Naive thymus-derived CD4-positive, alpha-beta T cell (primary cell): ENCODE measurements at regions not wholly inside any gene's neighbourhood (a gene's known extent, or its start where the extent isn't known, plus 50 kb on each side); places are given as distances from the start of the nearest gene placed in this dataset.

Source experiments
- ATAC-seq: fragments of 150-1000 bp; cut with Tn5 transposase; 2 replicates; pipeline ENCODE4 v1.10.0; 2021; ENCODE audit warnings: mild to moderate bottlenecking, moderate library complexity
- CTCF ChIA-PET: fragments of 350-600 bp; sonication (Branson Sonifier 250); formaldehyde crosslinking; loops from one replicate; lab custom pipeline; 2021; ENCODE audit warnings: antibody characterized with exemption; lab: Charles Lee
- POLR2A ChIA-PET: fragments of 350-600 bp; sonication (Branson Sonifier 250); formaldehyde crosslinking; loops from one replicate; lab custom pipeline; 2021; ENCODE audit warnings: antibody characterized with exemption, inconsistent platforms; lab: Charles Lee
- DNase-seq, 9 donors: peaks; one replicate each; pipeline versions ENCODE4 v3.0.0 to v3.0.0-alpha.2; 2020 to 2022; ENCODE audit warnings: mixed read lengths in 1 of 9
- H3K27ac ChIP-seq: one replicate; pipeline ENCODE4 v1.7.0; 2013; ENCODE audit warnings: mild to moderate bottlenecking, low read depth, low read length, moderate library complexity
- H3K27me3 ChIP-seq, 2 donors: one replicate each; pipeline ENCODE4 v1.7.0; 2013; ENCODE audit warnings: low read length in 2 of 2, mild to moderate bottlenecking in 2 of 2, moderate library complexity in 2 of 2; ENCODE audit not compliant: control insufficient read depth in 2 of 2, insufficient read depth in 2 of 2
- H3K36me3 ChIP-seq, 3 experiments: 1 replicate in 2 of 3; 2 replicates in 1 of 3; pipeline ENCODE4 v1.7.0; 2013; ENCODE audit warnings: low read length in 3 of 3, mild to moderate bottlenecking in 3 of 3, moderate library complexity in 1 of 3; ENCODE audit not compliant: insufficient read depth in 3 of 3, control insufficient read depth in 2 of 3
- H3K4me1 ChIP-seq, 2 donors: one replicate each; pipeline ENCODE4 v1.7.0; 2013; ENCODE audit warnings: low read length in 2 of 2, mild to moderate bottlenecking in 2 of 2, moderate library complexity in 1 of 2; ENCODE audit not compliant: control insufficient read depth in 2 of 2, insufficient read depth in 2 of 2
- H3K4me3 ChIP-seq: 2 replicates; pipeline ENCODE4 v1.7.0; 2013; ENCODE audit warnings: mild to moderate bottlenecking, low read length
- H3K9me3 ChIP-seq, 3 experiments: 1 replicate in 2 of 3; 2 replicates in 1 of 3; pipeline ENCODE4 v1.7.0; 2013; ENCODE audit warnings: low read length in 3 of 3; ENCODE audit not compliant: control insufficient read depth in 2 of 3
- H3K27ac Mint-ChIP-seq, 9 donors: one replicate each; pipeline ENCODE4 v1.8.0; 2020 to 2022; ENCODE audit warnings: mixed read lengths in 9 of 9, mild to moderate bottlenecking in 8 of 9, moderate library complexity in 5 of 9, inconsistent platforms in 2 of 9
- H3K27me3 Mint-ChIP-seq, 5 donors: one replicate each; pipeline ENCODE4 v1.8.0; 2021 to 2022; ENCODE audit warnings: mixed read lengths in 5 of 5, mild to moderate bottlenecking in 1 of 5
- H3K36me3 Mint-ChIP-seq, 5 donors: one replicate each; pipeline ENCODE4 v1.8.0; 2020 to 2022; ENCODE audit warnings: mixed read lengths in 5 of 5, mild to moderate bottlenecking in 3 of 5, inconsistent platforms in 1 of 5
- H3K4me1 Mint-ChIP-seq, 7 donors: one replicate each; pipeline ENCODE4 v1.8.0; 2020 to 2022; ENCODE audit warnings: mixed read lengths in 7 of 7, mild to moderate bottlenecking in 3 of 7, inconsistent platforms in 1 of 7
- H3K4me3 Mint-ChIP-seq, 10 donors: one replicate each; pipeline ENCODE4 v1.8.0; 2020 to 2022; ENCODE audit warnings: mild to moderate bottlenecking in 10 of 10, mixed read lengths in 10 of 10, moderate library complexity in 6 of 10, inconsistent platforms in 2 of 10
- H3K9me3 Mint-ChIP-seq, 11 donors: one replicate each; pipeline ENCODE4 v1.8.0; 2020 to 2022; ENCODE audit warnings: mixed read lengths in 11 of 11, mild to moderate bottlenecking in 4 of 11, inconsistent platforms in 1 of 11, moderate library complexity in 1 of 11
- intact Hi-C, 2 donors: fragments of 100-400 bp; cut with micrococcal nuclease; formaldehyde crosslinking; loops; one replicate each; pipeline ENCODE4 v1.15.1; 2023

GRCh38 chr4:53706422-53707032 lies 115.2 kb upstream of the LNX1 start:
- ATAC-seq (no peak), DNase-seq (peak in 1 of 9 donors; percentile 1)
- peaks cover 0 to 4% of the 10 kb centered on the region in 2 donors for H3K27me3 ChIP-seq
- Mint-ChIP-seq H3K36me3 (no peaks in the 10 kb centered on the region), H3K4me3 (no peak overlapping the region), H3K27me3 (peaks cover 2 to 34% (median 16%) of the 10 kb centered on the region in 5 donors), H3K4me1 (peaks cover 6 to 16% (median 10%) of the 10 kb centered on the region in 7 donors), H3K9me3 (peaks cover 0 to 2% (median 0%) of the 10 kb centered on the region in 11 donors), H3K27ac (no peak overlapping the region)
- no peak overlapping the region for H3K4me3 ChIP-seq
- H3K36me3 ChIP-seq = no peaks in the 10 kb centered on the region
- H3K9me3 ChIP-seq = no peaks in the 10 kb centered on the region
- H3K27ac ChIP-seq = no peak overlapping the region
- ChIA-PET POLR2A (no interaction called here), CTCF (interaction anchor here (1.4 kb wide), 1 partner anchor 527 kb away, joined by 4 read pairs; no protein-coding TSS in a partner anchor)
- intact Hi-C loops = loop anchor here (2.0 to 10.0 kb wide), 2 partner anchors 528 kb away; no protein-coding TSS in a partner anchor
- no peaks in the 10 kb centered on the region for H3K4me1 ChIP-seq

GRCh38 chr4:53705972-53706371 lies 114.7 kb upstream of the LNX1 start:
- ATAC-seq = no peak
- H3K4me1 Mint-ChIP-seq = peaks cover 6 to 16% (median 11%) of the 10 kb centered on the region in 7 donors
- Histone ChIP-seq H3K9me3 (no peaks in the 10 kb centered on the region), H3K27ac (no peak overlapping the region), H3K4me1 (no peaks in the 10 kb centered on the region), H3K27me3 (peaks cover 0 to 4% of the 10 kb centered on the region in 2 donors), H3K36me3 (no peaks in the 10 kb centered on the region), H3K4me3 (no peak overlapping the region)
- H3K27me3 Mint-ChIP-seq = peaks cover 2 to 38% (median 19%) of the 10 kb centered on the region in 5 donors
- no peak for DNase-seq
- peaks cover 0 to 3% (median 0%) of the 10 kb centered on the region in 11 donors for H3K9me3 Mint-ChIP-seq
- H3K27ac Mint-ChIP-seq = no peak overlapping the region
- no peaks in the 10 kb centered on the region for H3K36me3 Mint-ChIP-seq
- no peak overlapping the region for H3K4me3 Mint-ChIP-seq
- intact Hi-C loops = loop anchor here (2.0 to 10.0 kb wide), 2 partner anchors 529 kb away; no protein-coding TSS in a partner anchor
- POLR2A ChIA-PET = no interaction called here
- CTCF ChIA-PET = interaction anchor here (1.4 kb wide), 1 partner anchor 528 kb away, joined by 4 read pairs; no protein-coding TSS in a partner anchor

DNA sequence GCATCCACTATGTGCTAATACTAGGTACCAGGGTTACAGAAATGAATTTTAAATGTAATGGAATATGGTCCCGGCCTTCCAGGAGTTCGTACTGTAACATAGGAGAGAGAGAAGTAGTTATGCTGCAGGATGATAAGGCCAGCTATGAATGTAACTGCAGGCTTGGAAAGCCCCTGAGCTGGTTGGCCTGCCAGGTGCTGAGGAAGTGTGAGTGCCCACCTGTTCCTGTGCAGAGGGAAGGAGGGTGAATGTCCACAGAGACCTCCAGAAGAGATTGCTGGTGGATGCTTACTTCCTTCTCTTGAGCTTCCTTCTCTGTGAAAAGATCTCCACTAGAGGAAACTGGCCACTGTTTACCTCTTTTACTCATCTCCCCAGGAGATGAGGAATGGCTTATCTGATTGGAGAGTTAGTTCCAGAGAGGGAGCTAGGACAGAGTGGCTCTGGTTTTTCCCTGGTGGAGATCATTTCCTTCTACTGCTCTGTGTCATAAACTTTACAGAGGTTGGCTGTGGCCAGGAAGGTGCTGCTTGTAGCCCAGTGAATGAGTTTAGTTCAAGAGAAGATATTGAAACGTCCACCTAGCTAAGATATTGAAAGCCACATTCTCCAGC lies 114.0 kb upstream of the LNX1 start:
- Mint-ChIP-seq H3K4me1 (peaks cover 6 to 16% (median 11%) of the 10 kb centered on the region in 7 donors), H3K9me3 (peaks cover 0 to 4% (median 0%) of the 10 kb centered on the region in 11 donors), H3K27me3 (peaks cover 2 to 42% (median 23%) of the 10 kb centered on the region in 5 donors), H3K27ac (no peak overlapping the region), H3K4me3 (no peak overlapping the region), H3K36me3 (no peaks in the 10 kb centered on the region)
- Histone ChIP-seq H3K4me1 (no peaks in the 10 kb centered on the region), H3K27ac (no peak overlapping the region), H3K4me3 (no peak overlapping the region), H3K27me3 (peaks cover 0 to 4% of the 10 kb centered on the region in 2 donors), H3K9me3 (no peaks in the 10 kb centered on the region), H3K36me3 (no peaks in the 10 kb centered on the region)
- CTCF ChIA-PET = no interaction called here
- ATAC-seq (no peak), DNase-seq (no peak)
- POLR2A ChIA-PET = no interaction called here
- intact Hi-C loops = loop anchor here in 1 of 2 donors (10.0 kb wide), 1 partner anchor 530 kb away; no protein-coding TSS in a partner anchor

- ChIA-PET CTCF (no interaction called here), POLR2A (no interaction called here)
- DNase-seq = no peak
- Histone ChIP-seq H3K27ac (no peak overlapping the region), H3K27me3 (peaks cover 0 to 4% of the 10 kb centered on the region in 2 donors), H3K36me3 (no peaks in the 10 kb centered on the region), H3K4me3 (no peak overlapping the region), H3K9me3 (no peaks in the 10 kb centered on the region), H3K4me1 (no peaks in the 10 kb centered on the region)
- no peak overlapping the region for H3K4me3 Mint-ChIP-seq
- peaks cover 2 to 42% (median 23%) of the 10 kb centered on the region in 5 donors for H3K27me3 Mint-ChIP-seq
- no peak overlapping the region for H3K27ac Mint-ChIP-seq
- peaks cover 6 to 16% (median 11%) of the 10 kb centered on the region in 7 donors for H3K4me1 Mint-ChIP-seq
- ATAC-seq = no peak
- H3K9me3 Mint-ChIP-seq = peaks cover 0 to 4% (median 0%) of the 10 kb centered on the region in 11 donors
- no peaks in the 10 kb centered on the region for H3K36me3 Mint-ChIP-seq
- intact Hi-C loops = loop anchor here in 1 of 2 donors (10.0 kb wide), 1 partner anchor 530 kb away; no protein-coding TSS in a partner anchor
Measured at GRCh38 chr4:53704329-53704728, 113.0 kb upstream of the LNX1 start.

DNA sequence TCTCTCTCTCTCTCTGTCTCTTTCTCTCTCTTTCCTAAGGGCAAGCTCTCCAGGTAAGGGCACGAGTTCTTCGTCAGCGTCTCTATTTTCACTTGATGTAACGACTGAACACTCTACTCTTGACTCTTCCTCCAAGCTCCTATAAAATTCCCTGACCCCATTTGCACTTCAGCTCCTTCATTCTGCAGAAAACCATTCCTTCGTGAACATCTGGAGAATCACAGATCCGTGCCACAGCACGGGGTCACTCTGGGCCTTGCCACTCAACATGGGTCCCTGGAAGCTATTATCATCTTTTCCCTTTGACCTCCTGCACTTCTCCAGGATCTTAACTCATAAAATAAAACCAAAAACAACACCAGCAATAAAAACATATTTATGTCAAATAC lies 112.0 kb upstream of the LNX1 start:
- intact Hi-C loops = loop anchor here in 1 of 2 donors (10.0 kb wide), 1 partner anchor 532 kb away; no protein-coding TSS in a partner anchor

DNA sequence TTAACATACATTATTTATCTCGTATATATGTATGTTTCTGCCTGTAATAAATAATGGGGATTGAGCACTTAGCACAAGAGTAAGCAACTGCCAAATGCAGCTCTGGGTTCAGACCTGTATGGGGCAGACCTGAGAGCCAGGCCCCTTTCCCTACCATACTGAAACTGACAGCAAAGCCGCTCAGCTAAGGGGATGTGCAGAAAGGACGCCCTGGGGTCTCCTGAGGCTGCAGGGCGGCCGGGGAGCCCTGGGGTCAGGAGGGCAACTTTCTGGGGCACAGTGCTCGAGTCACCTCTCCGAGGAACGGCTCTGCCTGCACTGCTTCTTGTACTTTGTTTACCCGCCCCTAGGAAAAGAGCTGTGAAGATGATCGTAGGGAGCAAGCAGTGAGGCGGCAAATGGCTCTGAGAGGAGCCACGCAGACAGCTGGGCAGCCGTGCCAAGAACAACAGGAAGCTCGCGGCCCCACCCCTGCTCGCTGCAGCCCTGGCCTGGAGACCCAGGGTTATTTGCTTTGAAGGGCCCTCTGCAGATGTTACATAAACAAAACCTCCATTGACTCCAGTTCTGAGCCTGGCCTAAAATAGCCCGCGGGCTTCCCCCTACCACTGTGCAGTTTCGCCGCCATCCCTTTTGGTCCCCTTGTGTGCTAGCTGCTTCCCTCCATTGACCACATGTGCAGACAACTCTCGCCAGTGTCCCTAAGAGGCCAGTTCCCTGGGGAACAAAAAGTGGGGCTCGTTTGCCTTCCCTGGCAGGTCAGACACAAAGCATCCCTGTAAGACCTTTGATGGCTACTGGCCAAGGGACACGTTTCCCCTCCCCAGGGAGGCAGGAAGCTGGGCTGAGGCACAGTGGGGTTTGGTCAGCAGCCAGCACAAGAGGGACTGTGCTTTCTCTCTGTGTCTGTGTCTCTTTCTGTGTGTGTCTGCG lies 111.3 kb upstream of the LNX1 start:
- peak overlapping the region in 2 of 9 donors; percentile 21 to 81 for H3K27ac Mint-ChIP-seq

More for the DNA sequence above, 112.0 kb upstream of the LNX1 start:
- no peak for DNase-seq
- H3K36me3 Mint-ChIP-seq = no peaks in the 10 kb centered on the region
- peak overlapping the region in 7 of 10 donors; percentile 3 to 67 (median 41) for H3K4me3 Mint-ChIP-seq
- peaks cover 0 to 4% (median 0%) of the 10 kb centered on the region in 11 donors for H3K9me3 Mint-ChIP-seq
- ChIA-PET CTCF (no interaction called here), POLR2A (no interaction called here)
- H3K27me3 Mint-ChIP-seq = peaks cover 2 to 34% (median 23%) of the 10 kb centered on the region in 5 donors
- Histone ChIP-seq H3K27ac (no peak overlapping the region), H3K4me3 (no peak overlapping the region), H3K9me3 (no peaks in the 10 kb centered on the region), H3K27me3 (peaks cover 0 to 4% of the 10 kb centered on the region in 2 donors), H3K4me1 (no peaks in the 10 kb centered on the region), H3K36me3 (no peaks in the 10 kb centered on the region)
- H3K4me1 Mint-ChIP-seq = peaks cover 6 to 16% (median 11%) of the 10 kb centered on the region in 7 donors
- ATAC-seq = no peak
- H3K27ac Mint-ChIP-seq = peak overlapping the region in 1 of 9 donors; percentile 33

More for the DNA sequence above, 111.3 kb upstream of the LNX1 start:
- Histone ChIP-seq H3K27ac (no peak overlapping the region), H3K9me3 (no peaks in the 10 kb centered on the region), H3K4me3 (no peak overlapping the region), H3K36me3 (no peaks in the 10 kb centered on the region), H3K27me3 (peaks cover 0 to 4% of the 10 kb centered on the region in 2 donors), H3K4me1 (no peaks in the 10 kb centered on the region)
- ChIA-PET CTCF (no interaction called here), POLR2A (no interaction called here)
- ATAC-seq = peak; percentile 63
- H3K27me3 Mint-ChIP-seq = peaks cover 2 to 31% (median 25%) of the 10 kb centered on the region in 5 donors
- intact Hi-C loops = loop anchor here in 1 of 2 donors (10.0 kb wide), 1 partner anchor 532 kb away; no protein-coding TSS in a partner anchor
- peaks cover 0 to 4% (median 0%) of the 10 kb centered on the region in 11 donors for H3K9me3 Mint-ChIP-seq
- H3K4me3 Mint-ChIP-seq = peak overlapping the region; percentile 35 to 73 (median 48)
- peak in 1 of 9 donors; percentile 0 for DNase-seq
- no peaks in the 10 kb centered on the region for H3K36me3 Mint-ChIP-seq
- H3K4me1 Mint-ChIP-seq = peaks cover 6 to 16% (median 11%) of the 10 kb centered on the region in 7 donors
